HEK293 (cell line): ENCODE measurements at regions not wholly inside any gene's neighbourhood (a gene's known extent, or its start where the extent isn't known, plus 50 kb on each side); places are given as distances from the start of the nearest gene placed in this dataset.

Experiments used
- CTCF ChIA-PET: fragments of 350-600 bp; formaldehyde crosslinking; extraction: SDS; loops from one replicate; lab custom pipeline; 2021; ENCODE audit warnings: antibody characterized with exemption; lab: Yijun Ruan, JAX
- POLR2A ChIA-PET: fragments of 300-600 bp; formaldehyde crosslinking; extraction: SDS; loops from one replicate; lab custom pipeline; 2020; ENCODE audit warnings: antibody characterized with exemption, inconsistent platforms; lab: Yijun Ruan, JAX
- H3K27ac ChIP-seq: fragments of 200-500 bp; sonication (Bioruptor generic); 2 replicates; pipeline ENCODE4 v1.5.1; 2014; ENCODE audit warnings: low read depth, low read length, control low read depth, inconsistent platforms; ENCODE audit errors: extremely low read depth
- H3K36me3 ChIP-seq, 2 experiments: fragments of 200-500 bp in 1 of 2; sonication (Bioruptor generic) in 1 of 2; 1 replicate in 1 of 2; 2 replicates in 1 of 2; pipeline ENCODE4 v1.5.1; 2014 to 2017; ENCODE audit warnings: inconsistent platforms in 2 of 2, low read length in 2 of 2; ENCODE audit not compliant: control insufficient read depth in 2 of 2, insufficient read depth in 1 of 2
- H3K4me1 ChIP-seq: fragments of 200-500 bp; sonication (Bioruptor generic); 2 replicates; pipeline ENCODE4 v1.5.1; 2014; ENCODE audit warnings: mild to moderate bottlenecking, low read length, inconsistent platforms; ENCODE audit not compliant: control insufficient read depth, insufficient read depth
- H3K4me3 ChIP-seq: 2 replicates; pipeline ENCODE4 v1.5.1; 2011; ENCODE audit warnings: low read depth, mild to moderate bottlenecking, control low read depth, low read length, moderate library complexity
- H3K9me3 ChIP-seq: fragments of 200-500 bp; sonication (Bioruptor generic); 2 replicates; pipeline ENCODE4 v1.5.1; 2014; ENCODE audit warnings: low read depth, low read length, inconsistent platforms; ENCODE audit not compliant: control insufficient read depth, insufficient read depth
- HOXD13 ChIP-seq: sonication (generic); formaldehyde crosslinking; IDR thresholded peaks from 2 replicates; pipeline ENCODE4 v1.8.0; 2022; ENCODE audit warnings: missing genetic modification reagents, borderline replicate concordance
- KLF8 ChIP-seq: fragments of 450-650 bp; formaldehyde crosslinking; IDR thresholded peaks from 2 replicates; pipeline ENCODE4 v1.5.1; 2016; ENCODE audit warnings: missing biosample characterization, missing genetic modification characterization
- MEIS1 ChIP-seq: sonication (generic); formaldehyde crosslinking; IDR thresholded peaks from 2 replicates; pipeline ENCODE4 v1.8.1; 2022; ENCODE audit warnings: missing genetic modification reagents, mild to moderate bottlenecking, borderline replicate concordance
- TRIM28 ChIP-seq: IDR thresholded peaks from 2 replicates; pipeline ENCODE4 v1.6.1; 2011; ENCODE audit warnings: low read length, control low read depth, borderline replicate concordance
- ZBTB17 ChIP-seq: fragments of 450-650 bp; formaldehyde crosslinking; IDR thresholded peaks from 2 replicates; pipeline ENCODE4 v1.5.1; 2016; ENCODE audit warnings: missing biosample characterization, missing genetic modification characterization
- ZNF169 ChIP-seq: fragments of 450-650 bp; formaldehyde crosslinking; IDR thresholded peaks from 2 replicates; pipeline ENCODE4 v1.5.1; 2016; ENCODE audit warnings: missing biosample characterization, missing genetic modification characterization
- ZNF18 ChIP-seq: fragments of 450-650 bp; formaldehyde crosslinking; IDR thresholded peaks from 2 replicates; pipeline ENCODE4 v1.5.1; 2016; ENCODE audit warnings: missing biosample characterization, missing genetic modification characterization
- ZNF266 ChIP-seq: fragments of 450-650 bp; formaldehyde crosslinking; IDR thresholded peaks from 2 replicates; pipeline ENCODE4 v1.5.1; 2016; ENCODE audit warnings: missing biosample characterization, missing genetic modification characterization, low read depth
- ZNF335 ChIP-seq: fragments of 450-650 bp; formaldehyde crosslinking; conservative IDR thresholded peaks from 2 replicates; pipeline ENCODE4 v1.5.1; 2016; ENCODE audit warnings: missing biosample characterization, missing genetic modification characterization
- ZNF341 ChIP-seq: fragments of 450-650 bp; formaldehyde crosslinking; IDR thresholded peaks from 2 replicates; pipeline ENCODE4; 2016; ENCODE audit warnings: low read depth, missing biosample characterization, missing genetic modification characterization
- ZNF37A ChIP-seq: fragments of 450-650 bp; IDR thresholded peaks from 2 replicates; pipeline ENCODE4 v1.5.1; 2018; ENCODE audit warnings: missing biosample characterization, missing genetic modification characterization
- ZNF433 ChIP-seq: fragments of 450-650 bp; formaldehyde crosslinking; IDR thresholded peaks from 2 replicates; pipeline ENCODE4 v1.5.1; 2016; ENCODE audit warnings: missing biosample characterization, missing genetic modification characterization, low read depth
- ZNF473 ChIP-seq: fragments of 450-650 bp; formaldehyde crosslinking; IDR thresholded peaks from 2 replicates; pipeline ENCODE4 v1.5.1; 2017; ENCODE audit warnings: missing biosample characterization, missing genetic modification characterization
- ZNF555 ChIP-seq: fragments of 450-650 bp; formaldehyde crosslinking; conservative IDR thresholded peaks from 2 replicates; pipeline ENCODE4 v1.5.1; 2017; ENCODE audit warnings: missing biosample characterization, mild to moderate bottlenecking, missing genetic modification characterization, inconsistent platforms
- ZNF585B ChIP-seq: fragments of 450-650 bp; formaldehyde crosslinking; IDR thresholded peaks from 2 replicates; pipeline ENCODE4 v1.5.1; 2016; ENCODE audit warnings: missing biosample characterization, missing genetic modification characterization
- ZNF600 ChIP-seq: fragments of 450-650 bp; formaldehyde crosslinking; IDR thresholded peaks from 2 replicates; pipeline ENCODE4 v1.5.1; 2016; ENCODE audit warnings: missing biosample characterization, missing genetic modification characterization
- ZNF621 ChIP-seq: fragments of 450-650 bp; formaldehyde crosslinking; IDR thresholded peaks from 2 replicates; pipeline ENCODE4 v1.5.1; 2017; ENCODE audit warnings: missing biosample characterization, missing genetic modification characterization
- ZNF654 ChIP-seq: fragments of 450-650 bp; formaldehyde crosslinking; IDR thresholded peaks from 2 replicates; pipeline ENCODE4 v1.5.1; 2016; ENCODE audit warnings: low read depth, missing biosample characterization, missing genetic modification characterization
- ZSCAN5A ChIP-seq: fragments of 450-650 bp; formaldehyde crosslinking; IDR thresholded peaks from 2 replicates; pipeline ENCODE4 v1.5.1; 2016; ENCODE audit warnings: missing biosample characterization, missing genetic modification characterization
- TF ChIP-seq, protein P1 (sequence below): fragments of 450-650 bp; formaldehyde crosslinking; IDR thresholded peaks from 2 replicates; pipeline ENCODE4 v1.5.1; 2017; ENCODE audit warnings: missing biosample characterization, mild to moderate bottlenecking, missing genetic modification characterization, moderate library complexity
- TF ChIP-seq, protein P2 (sequence below): fragments of 450-650 bp; formaldehyde crosslinking; IDR thresholded peaks from 2 replicates; pipeline ENCODE4 v1.5.1; 2016; ENCODE audit warnings: missing biosample characterization, missing genetic modification characterization
- TF ChIP-seq, protein P3 (sequence below): fragments of 450-650 bp; formaldehyde crosslinking; IDR thresholded peaks from 2 replicates; pipeline ENCODE4 v1.5.1; 2016; ENCODE audit warnings: missing biosample characterization, missing genetic modification characterization

- no peak overlapping the region for H3K4me3 ChIP-seq
- POLR2A ChIA-PET = no interaction called here
- no peak for TF ChIP-seq HOXD13 (CRISPR knock-in tag)
- TF ChIP-seq, protein P1, sequence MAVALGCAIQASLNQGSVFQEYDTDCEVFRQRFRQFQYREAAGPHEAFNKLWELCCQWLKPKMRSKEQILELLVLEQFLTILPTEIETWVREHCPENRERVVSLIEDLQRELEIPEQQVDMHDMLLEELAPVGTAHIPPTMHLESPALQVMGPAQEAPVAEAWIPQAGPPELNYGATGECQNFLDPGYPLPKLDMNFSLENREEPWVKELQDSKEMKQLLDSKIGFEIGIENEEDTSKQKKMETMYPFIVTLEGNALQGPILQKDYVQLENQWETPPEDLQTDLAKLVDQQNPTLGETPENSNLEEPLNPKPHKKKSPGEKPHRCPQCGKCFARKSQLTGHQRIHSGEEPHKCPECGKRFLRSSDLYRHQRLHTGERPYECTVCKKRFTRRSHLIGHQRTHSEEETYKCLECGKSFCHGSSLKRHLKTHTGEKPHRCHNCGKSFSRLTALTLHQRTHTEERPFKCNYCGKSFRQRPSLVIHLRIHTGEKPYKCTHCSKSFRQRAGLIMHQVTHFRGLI (tag by site-specific recombination) = no peak
- TF ChIP-seq, all 188 proteins: peak for 0
- CTCF ChIA-PET = no interaction called here
- Histone ChIP-seq H3K27ac (no peak overlapping the region), H3K36me3 (no peaks in the 10 kb centered on the region), H3K9me3 (no peaks in the 10 kb centered on the region), H3K4me1 (no peaks in the 10 kb centered on the region)
Observed at GRCh38 chr21:28266061-28266460, 726.6 kb downstream of the LTN1 start.

- Histone ChIP-seq H3K9me3 (no peaks in the 10 kb centered on the region), H3K27ac (no peak overlapping the region), H3K4me3 (no peak overlapping the region), H3K36me3 (no peaks in the 10 kb centered on the region), H3K4me1 (no peaks in the 10 kb centered on the region)
- ChIA-PET CTCF (interaction anchor here (0.6 kb wide), 1 partner anchor 1425 kb away, joined by 3 read pairs; no protein-coding TSS in a partner anchor), POLR2A (no interaction called here)
- TF ChIP-seq TRIM28 (no peak), ZNF555 (tag by site-specific recombination) (no peak), ZNF433 (tag by site-specific recombination) (no peak), ZSCAN5A (tag by site-specific recombination) (no peak), ZNF473 (tag by site-specific recombination) (no peak), ZNF266 (tag by site-specific recombination) (no peak), ZNF335 (tag by site-specific recombination) (no peak), ZBTB17 (tag by site-specific recombination) (no peak)
- TF ChIP-seq, protein P2, sequence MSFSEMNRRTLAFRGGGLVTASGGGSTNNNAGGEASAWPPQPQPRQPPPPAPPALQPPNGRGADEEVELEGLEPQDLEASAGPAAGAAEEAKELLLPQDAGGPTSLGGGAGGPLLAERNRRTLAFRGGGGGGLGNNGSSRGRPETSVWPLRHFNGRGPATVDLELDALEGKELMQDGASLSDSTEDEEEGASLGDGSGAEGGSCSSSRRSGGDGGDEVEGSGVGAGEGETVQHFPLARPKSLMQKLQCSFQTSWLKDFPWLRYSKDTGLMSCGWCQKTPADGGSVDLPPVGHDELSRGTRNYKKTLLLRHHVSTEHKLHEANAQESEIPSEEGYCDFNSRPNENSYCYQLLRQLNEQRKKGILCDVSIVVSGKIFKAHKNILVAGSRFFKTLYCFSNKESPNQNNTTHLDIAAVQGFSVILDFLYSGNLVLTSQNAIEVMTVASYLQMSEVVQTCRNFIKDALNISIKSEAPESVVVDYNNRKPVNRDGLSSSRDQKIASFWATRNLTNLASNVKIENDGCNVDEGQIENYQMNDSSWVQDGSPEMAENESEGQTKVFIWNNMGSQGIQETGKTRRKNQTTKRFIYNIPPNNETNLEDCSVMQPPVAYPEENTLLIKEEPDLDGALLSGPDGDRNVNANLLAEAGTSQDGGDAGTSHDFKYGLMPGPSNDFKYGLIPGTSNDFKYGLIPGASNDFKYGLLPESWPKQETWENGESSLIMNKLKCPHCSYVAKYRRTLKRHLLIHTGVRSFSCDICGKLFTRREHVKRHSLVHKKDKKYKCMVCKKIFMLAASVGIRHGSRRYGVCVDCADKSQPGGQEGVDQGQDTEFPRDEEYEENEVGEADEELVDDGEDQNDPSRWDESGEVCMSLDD (tag by site-specific recombination) = no peak
Observed at GRCh38 chr21:28263974-28264373, 728.7 kb downstream of the LTN1 start.

- no peaks in the 10 kb centered on the region for H3K9me3 ChIP-seq
- H3K27ac ChIP-seq = no peak overlapping the region
- H3K36me3 ChIP-seq = no peaks in the 10 kb centered on the region
- POLR2A ChIA-PET = no interaction called here
- CTCF ChIA-PET = interaction anchor here (0.7 kb wide), 1 partner anchor 791 kb away, joined by 3 read pairs; no protein-coding TSS in a partner anchor
- no peaks in the 10 kb centered on the region for H3K4me1 ChIP-seq
- TF ChIP-seq ZNF585B (tag by site-specific recombination) = no peak
- TF ChIP-seq ZNF169 (tag by site-specific recombination) = no peak
- no peak for TF ChIP-seq ZNF621 (tag by site-specific recombination)
- no peak for TF ChIP-seq ZNF654 (tag by site-specific recombination)
- TF ChIP-seq MEIS1 (CRISPR knock-in tag) = no peak
- TF ChIP-seq ZNF18 (tag by site-specific recombination) = no peak
- no peak for TF ChIP-seq ZNF37A (tag by site-specific recombination)
- TF ChIP-seq ZNF600 = no peak
- no peak for TF ChIP-seq ZNF341 (tag by site-specific recombination)
- no peak for TF ChIP-seq KLF8
- TF ChIP-seq, protein P3, sequence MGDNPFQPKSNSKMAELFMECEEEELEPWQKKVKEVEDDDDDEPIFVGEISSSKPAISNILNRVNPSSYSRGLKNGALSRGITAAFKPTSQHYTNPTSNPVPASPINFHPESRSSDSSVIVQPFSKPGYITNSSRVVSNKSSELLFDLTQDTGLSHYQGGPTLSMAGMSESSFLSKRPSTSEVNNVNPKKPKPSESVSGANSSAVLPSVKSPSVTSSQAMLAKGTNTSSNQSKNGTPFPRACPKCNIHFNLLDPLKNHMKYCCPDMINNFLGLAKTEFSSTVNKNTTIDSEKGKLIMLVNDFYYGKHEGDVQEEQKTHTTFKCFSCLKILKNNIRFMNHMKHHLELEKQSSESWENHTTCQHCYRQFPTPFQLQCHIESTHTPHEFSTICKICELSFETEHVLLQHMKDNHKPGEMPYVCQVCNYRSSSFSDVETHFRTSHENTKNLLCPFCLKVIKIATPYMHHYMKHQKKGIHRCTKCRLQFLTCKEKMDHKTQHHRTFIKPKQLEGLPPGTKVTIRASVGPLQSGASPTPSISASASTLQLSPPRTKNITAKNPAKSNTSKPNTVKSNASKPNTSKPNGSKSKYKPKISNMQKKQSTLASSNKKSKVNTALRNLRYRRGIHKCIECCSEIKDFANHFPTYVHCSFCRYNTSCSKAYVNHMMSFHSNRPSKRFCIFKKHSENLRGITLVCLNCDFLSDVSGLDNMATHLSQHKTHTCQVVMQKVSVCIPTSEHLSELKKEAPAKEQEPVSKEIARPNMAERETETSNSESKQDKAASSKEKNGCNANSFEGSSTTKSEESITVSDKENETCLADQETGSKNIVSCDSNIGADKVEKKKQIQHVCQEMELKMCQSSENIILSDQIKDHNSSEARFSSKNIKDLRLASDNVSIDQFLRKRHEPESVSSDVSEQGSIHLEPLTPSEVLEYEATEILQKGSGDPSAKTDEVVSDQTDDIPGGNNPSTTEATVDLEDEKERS = no peak
- H3K4me3 ChIP-seq = no peak overlapping the region
Observed at GRCh38 chr21:28261298-28261697, 731.4 kb downstream of the LTN1 start.
